ENCODE measurements at regions not wholly inside any gene's neighbourhood (a gene's known extent, or its start where the extent isn't known, plus 50 kb on each side); places are given as distances from the start of the nearest gene placed in this dataset.

GRCh38 chr1:63127376-63127775, 195.0 kb upstream of the FOXD3 start:
- TF ChIP-seq POLR2A (IDR thresholded peaks at IDR 0.05) = no peak
- no peak for TF ChIP-seq CTCF (IDR thresholded peaks at IDR 0.05)

Data from body of pancreas (tissue), 4 donors.